ENCODE measurements at regions not wholly inside any gene's neighbourhood (a gene's known extent, or its start where the extent isn't known, plus 50 kb on each side); places are given as distances from the start of the nearest gene placed in this dataset.

GRCh38 chr2:234631646-234632514 lies 135.0 kb upstream of the ARL4C start:
- TF ChIP-seq EZH2 (IDR thresholded peaks at IDR 0.05; ENCODE audit: borderline replicate concordance, insufficient read depth, low read length, poor library complexity, severe bottlenecking) (no peak), CTCF (IDR thresholded peaks at IDR 0.05; ENCODE audit: poor library complexity, severe bottlenecking) (no peak), EP300 (conservative IDR thresholded peaks at IDR 0.05; ENCODE audit: poor library complexity, severe bottlenecking) (no peak), MXI1 (conservative IDR thresholded peaks at IDR 0.05; ENCODE audit: poor library complexity, severe bottlenecking) (no peak), POLR2AphosphoS5 (IDR thresholded peaks at IDR 0.05) (no peak)
